H9 (cell line): ENCODE measurements at regions not wholly inside any gene's neighbourhood (a gene's known extent, or its start where the extent isn't known, plus 50 kb on each side); places are given as distances from the start of the nearest gene placed in this dataset.
A peak's percentile ranks its signal among the peaks of the same experiment; 100 is the strongest.

Source experiments
- DNase-seq: peaks from one replicate; pipeline ENCODE4 v3.0.0-alpha.2; 2017
- H2AFZ ChIP-seq: one replicate; pipeline ENCODE4 v1.6.1; 2013; ENCODE audit warnings: mild to moderate bottlenecking, low read length, control low read depth, moderate library complexity
- H2AK5ac ChIP-seq: 2 replicates; pipeline ENCODE4 v1.6.1; 2013; ENCODE audit warnings: low read length, control low read depth, mixed read lengths; ENCODE audit not compliant: insufficient read length
- H2BK120ac ChIP-seq: one replicate; pipeline ENCODE4 v1.6.1; 2013; ENCODE audit warnings: low read depth, mild to moderate bottlenecking, low read length, control low read depth, inconsistent platforms; ENCODE audit not compliant: poor library complexity, severe bottlenecking
- H2BK12ac ChIP-seq: 2 replicates; pipeline ENCODE4 v1.6.1; 2013; ENCODE audit warnings: low read length, control low read depth, mixed read lengths, low read depth; ENCODE audit not compliant: insufficient read length
- H2BK15ac ChIP-seq: 2 replicates; pipeline ENCODE4 v1.6.1; 2013; ENCODE audit warnings: low read depth, low read length, control low read depth
- H2BK20ac ChIP-seq: one replicate; pipeline ENCODE4 v1.6.1; 2013; ENCODE audit warnings: low read depth, mild to moderate bottlenecking, low read length, control low read depth, inconsistent platforms; ENCODE audit not compliant: poor library complexity, severe bottlenecking
- H2BK5ac ChIP-seq: 2 replicates; pipeline ENCODE4 v1.6.1; 2013; ENCODE audit warnings: low read length, control low read depth, mixed read lengths; ENCODE audit not compliant: insufficient read length
- H3K14ac ChIP-seq: 2 replicates; pipeline ENCODE4 v1.6.1; 2013; ENCODE audit warnings: low read length, control low read depth; ENCODE audit not compliant: insufficient read depth
- H3K18ac ChIP-seq: 2 replicates; pipeline ENCODE4 v1.6.1; 2013; ENCODE audit warnings: low read depth, mild to moderate bottlenecking, mixed read lengths, low read length, control low read depth; ENCODE audit not compliant: insufficient read length
- H3K23ac ChIP-seq: 2 replicates; pipeline ENCODE4 v1.6.1; 2013; ENCODE audit warnings: low read length, control low read depth, mixed read lengths, low read depth; ENCODE audit not compliant: insufficient read length
- H3K23me2 ChIP-seq: 2 replicates; pipeline ENCODE4 v1.6.1; 2013; ENCODE audit warnings: low read depth, mild to moderate bottlenecking, mixed read lengths, low read length, control low read depth; ENCODE audit not compliant: insufficient read length, poor library complexity, severe bottlenecking
- H3K27ac ChIP-seq: 2 replicates; pipeline ENCODE4 v1.5.1; 2013; ENCODE audit warnings: low read length, control low read depth, mixed read lengths, low read depth; ENCODE audit not compliant: insufficient read length
- H3K27me3 ChIP-seq: 2 replicates; pipeline ENCODE4 v1.6.1; 2013; ENCODE audit warnings: low read length, control low read depth, inconsistent platforms; ENCODE audit not compliant: insufficient read depth
- H3K4ac ChIP-seq: 2 replicates; pipeline ENCODE4 v1.6.1; 2013; ENCODE audit warnings: low read depth, mild to moderate bottlenecking, control low read depth, inconsistent platforms, low read length, moderate library complexity
- H3K4me1 ChIP-seq: 2 replicates; pipeline ENCODE4 v1.6.1; 2013; ENCODE audit warnings: low read length, control low read depth, inconsistent platforms; ENCODE audit not compliant: insufficient read depth
- H3K4me2 ChIP-seq: 2 replicates; pipeline ENCODE4 v1.6.1; 2013; ENCODE audit warnings: low read length, control low read depth, mixed read lengths; ENCODE audit not compliant: insufficient read length, insufficient read depth
- H3K56ac ChIP-seq: 2 replicates; pipeline ENCODE4 v1.6.1; 2013; ENCODE audit warnings: low read depth, mild to moderate bottlenecking, mixed read lengths, low read length, control low read depth; ENCODE audit not compliant: insufficient read length
- H3K79me1 ChIP-seq: 2 replicates; pipeline ENCODE4 v1.6.1; 2013; ENCODE audit warnings: low read depth, mild to moderate bottlenecking, moderate library complexity, low read length, control low read depth, inconsistent platforms; ENCODE audit not compliant: insufficient read depth, poor library complexity, severe bottlenecking
- H3K79me2 ChIP-seq: 2 replicates; pipeline ENCODE4 v1.6.1; 2013; ENCODE audit warnings: low read length, control low read depth, inconsistent platforms; ENCODE audit not compliant: insufficient read depth
- H3K9ac ChIP-seq: 2 replicates; pipeline ENCODE4 v1.6.1; 2013; ENCODE audit warnings: low read length, control low read depth, mixed read lengths; ENCODE audit not compliant: insufficient read length; ENCODE audit errors: extremely low read depth
- H3K9me3 ChIP-seq: one replicate; pipeline ENCODE4 v1.6.1; 2013; ENCODE audit warnings: low read depth, low read length, inconsistent platforms; ENCODE audit not compliant: control insufficient read depth
- H3T11ph ChIP-seq: one replicate; pipeline ENCODE4 v1.6.1; 2013; ENCODE audit warnings: mild to moderate bottlenecking, low read length, control low read depth, inconsistent platforms
- H4K20me1 ChIP-seq: one replicate; pipeline ENCODE4 v1.6.1; 2013; ENCODE audit not compliant: control insufficient read depth, insufficient read length, insufficient read depth
- H4K5ac ChIP-seq: 2 replicates; pipeline ENCODE4 v1.6.1; 2013; ENCODE audit warnings: low read depth, mild to moderate bottlenecking, mixed read lengths, low read length, control low read depth; ENCODE audit not compliant: insufficient read length
- H4K8ac ChIP-seq: replicated peaks from 2 replicates; pipeline ENCODE4 v1.6.1; 2013; ENCODE audit warnings: low read length, control low read depth, mixed read lengths, low read depth; ENCODE audit not compliant: insufficient read length
- H4K91ac ChIP-seq: 2 replicates; pipeline ENCODE4 v1.6.1; 2013; ENCODE audit warnings: low read depth, mild to moderate bottlenecking, moderate library complexity, mixed read lengths, low read length, control low read depth; ENCODE audit not compliant: insufficient read length
- H3K27ac Mint-ChIP-seq, 3 experiments: 2 replicates in 2 of 3; 3 replicates in 1 of 3; pipeline ENCODE4 v1.8.0; 2020 to 2021; ENCODE audit warnings: mixed read lengths in 3 of 3, mild to moderate bottlenecking in 1 of 3, moderate library complexity in 1 of 3
- H3K27me3 Mint-ChIP-seq: 2 replicates; pipeline ENCODE4 v1.8.0; 2021; ENCODE audit warnings: low read depth, mild to moderate bottlenecking, moderate library complexity, mixed read lengths
- H3K36me3 Mint-ChIP-seq, 3 experiments: 2 replicates in 2 of 3; 3 replicates in 1 of 3; pipeline ENCODE4 v1.8.0; 2020 to 2021; ENCODE audit warnings: low read depth in 3 of 3, mixed read lengths in 3 of 3; ENCODE audit not compliant: insufficient read depth in 1 of 3
- H3K4me1 Mint-ChIP-seq, 2 experiments: 2 replicates each; pipeline ENCODE4 v1.8.0; 2020; ENCODE audit warnings: mixed read lengths in 2 of 2
- H3K4me3 Mint-ChIP-seq, 2 experiments: 2 replicates in 1 of 2; 3 replicates in 1 of 2; pipeline ENCODE4 v1.8.0; 2020 to 2021; ENCODE audit warnings: mild to moderate bottlenecking in 2 of 2, mixed read lengths in 2 of 2, moderate library complexity in 1 of 2
- H3K9me3 Mint-ChIP-seq, 2 experiments: 2 replicates in 1 of 2; 3 replicates in 1 of 2; pipeline ENCODE4 v1.8.0; 2020; ENCODE audit warnings: mild to moderate bottlenecking in 2 of 2, mixed read lengths in 2 of 2, moderate library complexity in 1 of 2
- CTCF ChIP-seq: fragments of 200-600 bp; sonication (generic); conservative IDR thresholded peaks from 3 replicates; pipeline ENCODE4 v1.8.0; 2021; ENCODE audit warnings: antibody characterized with exemption, mild to moderate bottlenecking
- WGBS: extraction: QIAGEN DNeasy Blood & Tissue Kit; methylation state at CpG from one replicate; pipeline ENCODE4 v1.1.7; 2013; ENCODE audit warnings: missing lambda C conversion rate, low lambda C conversion rate, mixed read lengths; ENCODE audit not compliant: insufficient read length; ENCODE audit errors: extremely low coverage; 5-methylcytosine and 5-hydroxymethylcytosine counted together

- Histone ChIP-seq H2BK12ac (no peak overlapping the region), H3T11ph (no peak overlapping the region), H3K9ac (no peak overlapping the region), H3K23me2 (no peaks in the 10 kb centered on the region), H4K91ac (no peak overlapping the region), H3K4ac (no peak overlapping the region), H3K14ac (0 out of 2 replicates have a peak overlapping the region, but pooled peaks have one; percentile 8), H2BK5ac (no peak overlapping the region), H3K79me2 (no peaks in the 10 kb centered on the region), H4K8ac (peak overlapping the region; percentile 41), H3K4me1 (peaks cover 2% of the 10 kb centered on the region; the same call in 1 of the 2 replicates), H3K56ac (no peak overlapping the region), H3K27me3 (no peaks in the 10 kb centered on the region), H3K9me3 (no peaks in the 10 kb centered on the region), H3K27ac (no peak overlapping the region), H3K18ac (no peak overlapping the region), H4K5ac (peak overlapping the region; percentile 15), H2BK20ac (no peak overlapping the region), H2BK15ac (no peak overlapping the region), H3K4me2 (no peak overlapping the region), H2AK5ac (no peak overlapping the region), H2BK120ac (no peak overlapping the region), H3K79me1 (no peaks in the 10 kb centered on the region), H2AFZ (no peak overlapping the region), H4K20me1 (no peaks in the 10 kb centered on the region), H3K23ac (no peak overlapping the region)
- peaks cover 0 to 5% of the 10 kb centered on the region in 2 experiments; a peak in 1 of 4 replicates for H3K4me1 Mint-ChIP-seq
- TF ChIP-seq CTCF: no peak
- no peak overlapping the region; a peak in 1 of 5 replicates for H3K4me3 Mint-ChIP-seq
- H3K27ac Mint-ChIP-seq: no peak overlapping the region; a peak in 1 of 7 replicates
- WGBS: no CpG with 5 or more reads among the region's 18 CpGs
- H3K27me3 Mint-ChIP-seq: no peaks in the 10 kb centered on the region; the same call in 1 of the 2 replicates
- no peaks in the 10 kb centered on the region for H3K36me3 Mint-ChIP-seq
- DNase-seq: no peak
- no peaks in the 10 kb centered on the region for H3K9me3 Mint-ChIP-seq
Observed at GRCh38 chr2:2727876-2728511, 396.9 kb upstream of the MYT1L start.
